ENCODE measurements at regions not wholly inside any gene's neighbourhood (a gene's known extent, or its start where the extent isn't known, plus 50 kb on each side); places are given as distances from the start of the nearest gene placed in this dataset.

DNA sequence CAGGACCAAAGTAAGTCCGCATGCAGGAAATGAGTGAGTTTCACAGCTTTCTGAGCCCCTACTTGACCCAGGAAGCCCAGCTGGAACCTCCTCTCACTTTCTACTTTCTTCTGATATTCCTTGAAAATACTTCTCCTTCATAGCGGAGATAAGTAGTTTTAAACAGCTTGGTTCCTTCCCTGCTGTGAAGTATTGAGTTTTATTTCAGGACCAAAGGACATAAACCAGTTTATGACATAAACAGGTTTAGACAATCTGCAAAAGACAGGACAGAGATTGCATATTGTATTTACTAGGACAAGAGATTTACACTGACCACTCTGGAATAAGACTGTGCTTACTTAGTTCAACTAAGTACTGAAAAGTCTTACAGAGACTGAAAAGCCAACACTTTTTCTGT lies 54.8 kb downstream of the PAGE2 start:
- H4K8ac ChIP-seq (replicated peaks; ENCODE audit: insufficient read length, low read depth, low read length), result no peak overlapping the region
- H3K27ac ChIP-seq (ENCODE audit: insufficient read length, low read depth, low read length), result no peak overlapping the region
- Mint-ChIP-seq H3K4me1 (peaks cover 4 to 5% of the 10 kb centered on the region in 2 experiments), H3K9me3 (peaks cover 44 to 59% of the 10 kb centered on the region in 2 experiments), H3K4me3 (no peak overlapping the region), H3K27me3 (ENCODE audit: low read depth) (no peaks in the 10 kb centered on the region), H3K36me3 (ENCODE audit: insufficient read depth in 1 of 3, low read depth in 3 of 3) (peaks cover 0 to 6% (median 2%) of the 10 kb centered on the region in 3 experiments; a peak in 3 of 7 replicates), H3K27ac (no peak overlapping the region)
- H4K91ac ChIP-seq (ENCODE audit: insufficient read length, low read depth, low read length), result no peak overlapping the region
- H2BK12ac ChIP-seq (ENCODE audit: insufficient read length, low read depth, low read length), result no peak overlapping the region
- no peaks in the 10 kb centered on the region for H3K79me2 ChIP-seq (ENCODE audit: insufficient read depth, low read length)
- H3K14ac ChIP-seq (ENCODE audit: insufficient read depth, low read length), result no peak overlapping the region
- peaks cover 8% of the 10 kb centered on the region for H3K9me3 ChIP-seq (ENCODE audit: control insufficient read depth, low read depth, low read length)
- H3K27me3 ChIP-seq (ENCODE audit: insufficient read depth, low read length), result no peaks in the 10 kb centered on the region
- H2AFZ ChIP-seq (ENCODE audit: low read length), result no peak overlapping the region
- no peak overlapping the region for H3K23ac ChIP-seq (ENCODE audit: insufficient read length, low read depth, low read length)
- H4K20me1 ChIP-seq (ENCODE audit: control insufficient read depth, insufficient read depth, insufficient read length), result no peaks in the 10 kb centered on the region
- no peak overlapping the region for H2BK5ac ChIP-seq (ENCODE audit: insufficient read length, low read length)
- H3T11ph ChIP-seq (ENCODE audit: low read length), result no peak overlapping the region
- no peak overlapping the region for H3K4ac ChIP-seq (ENCODE audit: low read depth, low read length)
- no CpG with 5 or more reads among the region's 2 CpGs for whole genome bisulfite sequencing (ENCODE audit: extremely low coverage, insufficient read length, low lambda C conversion rate)
- no peak overlapping the region for H2BK15ac ChIP-seq (ENCODE audit: low read depth, low read length)
- DNase-seq, result no peak
- H2BK120ac ChIP-seq (ENCODE audit: low read depth, low read length, poor library complexity, severe bottlenecking), result no peak overlapping the region
- no peak overlapping the region for H2BK20ac ChIP-seq (ENCODE audit: low read depth, low read length, poor library complexity, severe bottlenecking)
- H3K4me2 ChIP-seq (ENCODE audit: insufficient read depth, insufficient read length, low read length), result no peak overlapping the region
- H3K79me1 ChIP-seq (ENCODE audit: insufficient read depth, low read depth, low read length, poor library complexity, severe bottlenecking), result no peaks in the 10 kb centered on the region
- no peak overlapping the region for H3K9ac ChIP-seq (ENCODE audit: extremely low read depth, insufficient read length, low read length)
- H3K56ac ChIP-seq (ENCODE audit: insufficient read length, low read depth, low read length), result no peak overlapping the region
- TF ChIP-seq, protein P1, sequence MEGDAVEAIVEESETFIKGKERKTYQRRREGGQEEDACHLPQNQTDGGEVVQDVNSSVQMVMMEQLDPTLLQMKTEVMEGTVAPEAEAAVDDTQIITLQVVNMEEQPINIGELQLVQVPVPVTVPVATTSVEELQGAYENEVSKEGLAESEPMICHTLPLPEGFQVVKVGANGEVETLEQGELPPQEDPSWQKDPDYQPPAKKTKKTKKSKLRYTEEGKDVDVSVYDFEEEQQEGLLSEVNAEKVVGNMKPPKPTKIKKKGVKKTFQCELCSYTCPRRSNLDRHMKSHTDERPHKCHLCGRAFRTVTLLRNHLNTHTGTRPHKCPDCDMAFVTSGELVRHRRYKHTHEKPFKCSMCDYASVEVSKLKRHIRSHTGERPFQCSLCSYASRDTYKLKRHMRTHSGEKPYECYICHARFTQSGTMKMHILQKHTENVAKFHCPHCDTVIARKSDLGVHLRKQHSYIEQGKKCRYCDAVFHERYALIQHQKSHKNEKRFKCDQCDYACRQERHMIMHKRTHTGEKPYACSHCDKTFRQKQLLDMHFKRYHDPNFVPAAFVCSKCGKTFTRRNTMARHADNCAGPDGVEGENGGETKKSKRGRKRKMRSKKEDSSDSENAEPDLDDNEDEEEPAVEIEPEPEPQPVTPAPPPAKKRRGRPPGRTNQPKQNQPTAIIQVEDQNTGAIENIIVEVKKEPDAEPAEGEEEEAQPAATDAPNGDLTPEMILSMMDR (conservative IDR thresholded peaks at IDR 0.05), result no peak
- H3K23me2 ChIP-seq (ENCODE audit: insufficient read length, low read depth, low read length, poor library complexity, severe bottlenecking), result no peaks in the 10 kb centered on the region
- no peak overlapping the region for H2AK5ac ChIP-seq (ENCODE audit: insufficient read length, low read length)
- H4K5ac ChIP-seq (ENCODE audit: insufficient read length, low read depth, low read length), result no peak overlapping the region
- no peak overlapping the region for H3K18ac ChIP-seq (ENCODE audit: insufficient read length, low read depth, low read length)
- no peaks in the 10 kb centered on the region for H3K4me1 ChIP-seq (ENCODE audit: insufficient read depth, low read length)
